Cerebellar cortex (tissue), 1 donor: ENCODE measurements at regions not wholly inside any gene's neighbourhood (a gene's known extent, or its start where the extent isn't known, plus 50 kb on each side); places are given as distances from the start of the nearest gene placed in this dataset.

Experiments used
- DNase-seq: peaks from one replicate; pipeline ENCODE4 v3.0.0-alpha.2; 2015; ENCODE audit warnings: low spot score

- no peak for DNase-seq
Measured at GRCh38 chr1:234936612-234937389, 191.8 kb downstream of the TOMM20 start.

GRCh38 chr1:234934611-234935033 is 194.0 kb downstream of the TOMM20 start:
- no peak for DNase-seq

GRCh38 chr1:234933475-234933874 is 195.2 kb downstream of the TOMM20 start:
- DNase-seq: no peak

GRCh38 chr1:234932511-234933430 is 195.9 kb downstream of the TOMM20 start:
- DNase-seq: no peak

GRCh38 chr1:234932106-234932505 is 196.5 kb downstream of the TOMM20 start:
- no peak for DNase-seq

- DNase-seq: no peak
Measured at GRCh38 chr1:234931404-234931973, 197.1 kb downstream of the TOMM20 start.

GRCh38 chr1:234929369-234929768 is 199.3 kb downstream of the TOMM20 start:
- DNase-seq: no peak

- no peak for DNase-seq
Measured at GRCh38 chr1:234928642-234929041, 200.0 kb downstream of the TOMM20 start.

- no peak for DNase-seq
Measured at GRCh38 chr1:234927971-234928640, 200.5 kb downstream of the TOMM20 start.

GRCh38 chr1:234927312-234927970 is 201.2 kb downstream of the TOMM20 start:
- no peak for DNase-seq

GRCh38 chr1:234926559-234927311 is 201.9 kb downstream of the TOMM20 start:
- no peak for DNase-seq

- DNase-seq: no peak
Measured at GRCh38 chr1:234926264-234926558, 202.4 kb downstream of the TOMM20 start.

GRCh38 chr1:234925440-234926263 is 203.0 kb downstream of the TOMM20 start:
- DNase-seq: peak; percentile 14

- DNase-seq: no peak
Measured at GRCh38 chr1:234924450-234925355, 203.9 kb downstream of the TOMM20 start.

GRCh38 chr1:234923626-234924025 is 205.0 kb downstream of the TOMM20 start:
- no peak for DNase-seq

GRCh38 chr1:234922987-234923386 is 205.7 kb downstream of the TOMM20 start:
- DNase-seq: no peak

GRCh38 chr1:234921266-234922062 is 207.2 kb downstream of the TOMM20 start:
- no peak for DNase-seq

GRCh38 chr1:234920843-234921140 is 207.8 kb downstream of the TOMM20 start:
- DNase-seq: no peak
